ENCODE measurements at regions not wholly inside any gene's neighbourhood (a gene's known extent, or its start where the extent isn't known, plus 50 kb on each side); places are given as distances from the start of the nearest gene placed in this dataset.

GRCh38 chr3:170778240-170779217 lies 91.5 kb downstream of the RPL22L1 start:
- no peak overlapping the region for H3K4me3 ChIP-seq (ENCODE audit: low read depth, low read length)
- ChIA-PET POLR2A (no interaction called here), CTCF (no interaction called here)
- no peak for DNase-seq (ENCODE audit: low read depth, low spot score)
- TF ChIP-seq CTCF (IDR thresholded peaks at IDR 0.05; ENCODE audit: insufficient read depth, low read length, missing control alignments), result no peak

- ChIA-PET CTCF (no interaction called here), POLR2A (no interaction called here)
- no peak overlapping the region for H3K4me3 ChIP-seq (ENCODE audit: low read depth, low read length)
- TF ChIP-seq CTCF (IDR thresholded peaks at IDR 0.05; ENCODE audit: insufficient read depth, low read length, missing control alignments), result no peak
- DNase-seq (ENCODE audit: low read depth, low spot score), result no peak
Observed at GRCh38 chr3:170777564-170777926, 92.5 kb downstream of the RPL22L1 start.

DNA sequence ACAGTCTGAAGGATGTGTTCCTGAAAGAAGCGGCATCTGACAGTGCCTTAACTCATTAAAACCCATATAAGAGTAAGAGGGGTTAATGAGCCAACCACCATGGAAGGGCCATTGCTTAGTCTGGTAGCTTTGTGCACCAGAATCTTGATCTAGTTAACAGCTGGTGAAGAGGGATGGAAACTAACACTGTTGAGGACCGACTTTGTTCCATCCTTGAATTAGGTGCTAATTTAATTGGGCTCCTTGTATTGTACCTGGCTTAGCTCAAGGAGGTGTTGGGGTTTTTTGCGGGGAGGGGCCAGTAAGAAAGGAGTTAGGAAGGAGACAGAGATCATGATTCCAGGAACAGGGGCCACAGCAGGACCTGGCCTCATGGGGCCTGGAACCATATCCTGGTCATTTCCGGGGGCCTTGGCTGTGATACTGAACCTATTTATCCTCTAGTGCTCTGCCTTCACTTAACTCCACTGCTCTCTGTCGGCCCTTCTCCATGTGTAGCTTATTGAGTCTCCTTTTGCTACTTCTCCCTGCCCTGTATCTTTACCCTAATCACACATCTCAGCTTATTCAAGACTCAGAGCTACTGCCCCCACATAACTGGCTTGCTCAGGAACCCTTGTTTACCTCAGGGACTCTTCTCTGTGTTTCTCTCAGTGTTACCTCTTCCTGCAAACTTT lies 93.0 kb downstream of the RPL22L1 start:
- ChIA-PET CTCF (interaction anchor here (0.7 to 0.8 kb wide), 2 partner anchors 34 to 84 kb away, joined by 3 read pairs; no protein-coding TSS in a partner anchor), POLR2A (interaction anchor here (0.7 kb wide), 1 partner anchor 12 kb away, joined by 3 read pairs; no protein-coding TSS in a partner anchor)
- DNase-seq (ENCODE audit: low read depth, low spot score), result no peak
- H3K4me3 ChIP-seq (ENCODE audit: low read depth, low read length), result no peak overlapping the region
- no peak for TF ChIP-seq CTCF (IDR thresholded peaks at IDR 0.05; ENCODE audit: insufficient read depth, low read length, missing control alignments)

DNA sequence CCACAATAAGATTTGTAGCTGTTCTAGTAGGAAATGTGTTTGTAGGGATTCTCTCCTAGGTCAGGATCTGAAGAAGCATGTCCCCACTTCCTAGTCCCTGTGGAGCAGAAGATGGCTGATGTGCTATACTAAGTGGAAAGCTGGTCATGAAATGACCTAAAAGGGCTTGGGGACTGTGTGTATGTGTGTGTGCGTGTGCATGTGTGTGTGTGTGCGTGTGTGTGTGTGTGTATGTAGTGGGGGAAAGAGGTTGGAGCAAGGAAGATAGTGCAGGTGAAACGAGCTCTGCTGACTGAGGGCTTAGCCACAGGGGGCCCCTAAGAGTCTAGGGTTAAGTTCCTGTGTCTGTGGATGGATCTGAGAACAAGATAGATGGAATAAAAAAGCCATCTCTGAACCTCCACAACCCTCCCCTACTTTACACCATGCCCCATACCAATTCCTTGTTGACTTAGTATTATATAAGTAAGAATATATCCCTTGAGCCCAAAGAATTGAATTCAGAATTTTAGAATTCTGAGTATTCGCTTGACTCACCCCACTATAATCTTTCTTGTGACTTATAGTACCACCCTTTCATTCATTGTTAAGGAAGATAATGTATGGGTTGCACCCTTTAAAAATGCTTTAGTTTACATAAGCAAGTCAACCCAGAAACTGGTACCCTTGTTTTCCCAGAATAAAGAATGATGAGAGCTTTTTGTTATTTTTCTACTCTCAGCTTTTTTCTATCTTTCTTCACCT lies 96.1 kb downstream of the RPL22L1 start:
- POLR2A ChIA-PET, result no interaction called here
- DNase-seq (ENCODE audit: low read depth, low spot score), result no peak
- H3K4me3 ChIP-seq (ENCODE audit: low read depth, low read length), result no peak overlapping the region
- CTCF ChIA-PET, result interaction anchor here (0.9 to 1.5 kb wide), 4 partner anchors 35 to 220 kb away, joined by 3 to 4 read pairs (median 3); no protein-coding TSS in a partner anchor
- TF ChIP-seq CTCF (IDR thresholded peaks at IDR 0.05; ENCODE audit: insufficient read depth, low read length, missing control alignments), result no peak

DNA sequence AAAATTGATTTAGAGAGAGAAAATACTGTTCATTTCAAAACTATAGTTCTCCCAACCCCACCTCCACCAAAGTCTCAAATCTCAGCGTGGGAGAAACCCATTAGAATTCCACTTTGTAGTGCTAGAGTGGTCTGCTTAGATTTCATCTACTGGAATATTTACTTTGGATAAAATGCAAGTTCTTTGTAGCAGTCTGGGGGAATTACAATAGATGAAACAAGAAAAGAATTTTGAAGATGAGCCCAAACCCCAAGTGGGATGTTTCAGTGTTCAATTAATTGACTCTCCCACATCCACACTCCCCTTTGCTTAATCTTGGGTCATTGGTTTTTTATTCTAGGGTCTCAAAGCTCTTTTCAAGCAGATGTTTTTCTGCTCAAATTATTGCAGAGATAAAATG lies 97.8 kb downstream of the RPL22L1 start:
- TF ChIP-seq CTCF (IDR thresholded peaks at IDR 0.05; ENCODE audit: insufficient read depth, low read length, missing control alignments), result no peak
- ChIA-PET CTCF (interaction anchor here (1.2 kb wide), 1 partner anchor 39 kb away, joined by 4 read pairs; no protein-coding TSS in a partner anchor), POLR2A (no interaction called here)
- H3K4me3 ChIP-seq (ENCODE audit: low read depth, low read length), result no peak overlapping the region
- no peak for DNase-seq (ENCODE audit: low read depth, low spot score)
